ENCODE measurements at regions not wholly inside any gene's neighbourhood (a gene's known extent, or its start where the extent isn't known, plus 50 kb on each side); places are given as distances from the start of the nearest gene placed in this dataset.

DNA sequence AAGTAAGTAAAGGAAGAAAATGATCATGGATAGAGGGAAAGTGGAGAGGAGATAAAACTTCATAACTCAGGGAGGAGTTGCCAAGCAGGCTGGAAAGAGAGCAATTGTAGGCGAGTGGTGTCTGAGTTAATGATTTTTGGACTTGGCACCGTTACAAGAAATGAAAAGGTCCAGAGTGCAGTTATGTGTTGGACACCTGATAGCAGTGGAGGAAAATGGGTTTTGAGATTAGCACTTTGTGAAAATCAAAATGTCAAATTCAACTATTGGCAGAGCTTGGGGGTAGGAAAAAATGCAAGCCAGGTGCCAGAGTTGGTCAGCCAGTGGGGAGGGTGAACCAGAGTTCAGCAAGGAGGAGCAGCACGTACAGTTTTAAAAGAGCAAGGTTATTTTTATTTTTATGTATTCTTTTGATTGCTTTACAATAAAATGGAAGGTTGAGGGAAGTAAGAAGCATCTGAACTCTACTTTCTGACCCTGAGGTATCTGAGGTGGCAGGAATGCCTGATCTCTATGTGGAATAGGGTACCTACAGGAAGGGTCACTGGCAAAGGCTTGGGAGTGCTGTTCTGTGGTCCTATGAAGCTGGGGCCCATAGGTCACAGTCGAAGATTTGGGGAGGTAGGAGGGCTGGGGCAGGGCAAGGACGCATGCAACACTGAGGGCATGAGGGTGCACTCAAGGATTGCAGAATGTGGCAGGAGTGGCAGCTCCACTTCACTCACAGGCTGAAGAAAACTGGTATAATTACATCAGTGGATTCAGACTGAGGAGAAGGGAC, 127.5 kb downstream of the CD8B2 start:
- no peak for TF ChIP-seq CTCF (IDR thresholded peaks at IDR 0.05; ENCODE audit: low read depth, low read length)
- no peak for TF ChIP-seq EZH2phosphoT487 (IDR thresholded peaks at IDR 0.05; ENCODE audit: low read depth)

Measured in OCI-LY3 (cell line).